ENCODE measurements at regions not wholly inside any gene's neighbourhood (a gene's known extent, or its start where the extent isn't known, plus 50 kb on each side); places are given as distances from the start of the nearest gene placed in this dataset.
"Not testable (repeated sequence)": the region's sequence is repeated elsewhere in the genome, so short reads cannot be mapped to it uniquely, and the experiment has no call there.

DNA sequence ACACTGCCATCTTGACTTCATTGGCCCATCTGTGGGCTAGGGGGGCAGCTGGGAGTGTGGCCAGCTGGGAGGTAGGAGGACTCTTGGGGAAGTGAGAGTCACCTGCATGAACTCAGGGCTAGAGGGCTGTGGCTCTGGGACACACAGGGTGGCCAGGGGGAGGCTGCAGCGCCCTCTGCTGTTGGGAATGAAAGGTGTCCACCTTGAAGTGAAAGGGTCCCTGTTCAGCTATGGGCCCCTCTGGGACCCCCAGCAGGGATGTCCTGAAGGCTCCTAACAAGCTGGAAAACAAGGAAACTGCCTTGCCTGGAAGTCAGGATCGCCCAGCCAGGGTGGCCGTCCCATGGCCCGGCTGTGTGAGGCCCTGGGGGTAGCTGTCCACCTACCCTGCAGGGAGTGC lies 507.8 kb downstream of the FOXD4L4 start:
- TF ChIP-seq, protein P1, sequence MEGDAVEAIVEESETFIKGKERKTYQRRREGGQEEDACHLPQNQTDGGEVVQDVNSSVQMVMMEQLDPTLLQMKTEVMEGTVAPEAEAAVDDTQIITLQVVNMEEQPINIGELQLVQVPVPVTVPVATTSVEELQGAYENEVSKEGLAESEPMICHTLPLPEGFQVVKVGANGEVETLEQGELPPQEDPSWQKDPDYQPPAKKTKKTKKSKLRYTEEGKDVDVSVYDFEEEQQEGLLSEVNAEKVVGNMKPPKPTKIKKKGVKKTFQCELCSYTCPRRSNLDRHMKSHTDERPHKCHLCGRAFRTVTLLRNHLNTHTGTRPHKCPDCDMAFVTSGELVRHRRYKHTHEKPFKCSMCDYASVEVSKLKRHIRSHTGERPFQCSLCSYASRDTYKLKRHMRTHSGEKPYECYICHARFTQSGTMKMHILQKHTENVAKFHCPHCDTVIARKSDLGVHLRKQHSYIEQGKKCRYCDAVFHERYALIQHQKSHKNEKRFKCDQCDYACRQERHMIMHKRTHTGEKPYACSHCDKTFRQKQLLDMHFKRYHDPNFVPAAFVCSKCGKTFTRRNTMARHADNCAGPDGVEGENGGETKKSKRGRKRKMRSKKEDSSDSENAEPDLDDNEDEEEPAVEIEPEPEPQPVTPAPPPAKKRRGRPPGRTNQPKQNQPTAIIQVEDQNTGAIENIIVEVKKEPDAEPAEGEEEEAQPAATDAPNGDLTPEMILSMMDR (IDR thresholded peaks at IDR 0.05; ENCODE audit: borderline replicate concordance, extremely low read depth, low read length, poor library complexity, severe bottlenecking) = not testable (repeated sequence)
- not testable (repeated sequence) for TF ChIP-seq EZH2 (IDR thresholded peaks at IDR 0.05; ENCODE audit: borderline replicate concordance, low read depth, low read length, severe bottlenecking)
